Mesenchymal stem cell (in vitro differentiated cells and primary cell): ENCODE measurements at regions not wholly inside any gene's neighbourhood (a gene's known extent, or its start where the extent isn't known, plus 50 kb on each side); places are given as distances from the start of the nearest gene placed in this dataset.
"Not testable (repeated sequence)": the region's sequence is repeated elsewhere in the genome, so short reads cannot be mapped to it uniquely, and the experiment has no call there.

Experiments used
- DNase-seq: peaks from one replicate; pipeline ENCODE4 v3.0.0-alpha.2; 2013
- H2AFZ ChIP-seq: one replicate; pipeline ENCODE4 v1.6.1; 2013; ENCODE audit warnings: low read depth, mild to moderate bottlenecking, control low read depth, inconsistent platforms, low read length, moderate library complexity
- H2AK5ac ChIP-seq: 2 replicates; pipeline ENCODE4 v1.6.1; 2013; ENCODE audit warnings: low read length, moderate library complexity, mild to moderate bottlenecking, inconsistent platforms; ENCODE audit not compliant: severe bottlenecking
- H2BK120ac ChIP-seq: one replicate; pipeline ENCODE4 v1.6.1; 2013; ENCODE audit warnings: low read depth, mild to moderate bottlenecking, inconsistent platforms, low read length, moderate library complexity
- H2BK12ac ChIP-seq, 2 experiments: one replicate each; pipeline ENCODE4 v1.6.1; 2013; ENCODE audit warnings: inconsistent platforms in 2 of 2, low read length in 2 of 2, mild to moderate bottlenecking in 2 of 2, moderate library complexity in 2 of 2, control low read depth in 1 of 2
- H2BK15ac ChIP-seq: one replicate; pipeline ENCODE4 v1.6.1; 2013; ENCODE audit warnings: mild to moderate bottlenecking, low read depth, inconsistent platforms; ENCODE audit not compliant: poor library complexity, severe bottlenecking
- H2BK5ac ChIP-seq: 2 replicates; pipeline ENCODE4 v1.6.1; 2013; ENCODE audit warnings: low read depth, mild to moderate bottlenecking, low read length, control low read depth, inconsistent platforms; ENCODE audit not compliant: poor library complexity, severe bottlenecking
- H3K14ac ChIP-seq, 2 experiments: one replicate each; pipeline ENCODE4 v1.6.1; 2013; ENCODE audit warnings: inconsistent platforms in 2 of 2, low read length in 2 of 2, control low read depth in 1 of 2, mild to moderate bottlenecking in 1 of 2, moderate library complexity in 1 of 2
- H3K18ac ChIP-seq, 2 experiments: one replicate each; pipeline ENCODE4 v1.6.1; 2013; ENCODE audit warnings: inconsistent platforms in 2 of 2, low read length in 2 of 2, control low read depth in 1 of 2, low read depth in 1 of 2, mild to moderate bottlenecking in 1 of 2
- H3K23ac ChIP-seq, 2 experiments: one replicate each; pipeline ENCODE4 v1.6.1; 2013; ENCODE audit warnings: inconsistent platforms in 2 of 2, low read length in 2 of 2, mild to moderate bottlenecking in 2 of 2, moderate library complexity in 2 of 2, control low read depth in 1 of 2
- H3K27ac ChIP-seq: 2 replicates; pipeline ENCODE4 v1.5.1; 2013; ENCODE audit warnings: mild to moderate bottlenecking, moderate library complexity, low read length, control low read depth, inconsistent platforms; ENCODE audit not compliant: poor library complexity, severe bottlenecking
- H3K27me3 ChIP-seq, 2 experiments: 2 replicates each; pipeline versions ENCODE4 v1.6.1 to v1.7.0; 2013; ENCODE audit warnings: low read length in 2 of 2, mild to moderate bottlenecking in 2 of 2, moderate library complexity in 2 of 2, control low read depth in 1 of 2, inconsistent platforms in 1 of 2; ENCODE audit not compliant: control insufficient read depth in 1 of 2, insufficient read depth in 1 of 2
- H3K36me3 ChIP-seq, 2 experiments: 2 replicates each; pipeline versions ENCODE4 v1.6.1 to v1.7.0; 2013; ENCODE audit warnings: low read length in 2 of 2, control low read depth in 1 of 2, inconsistent platforms in 1 of 2, low read depth in 1 of 2, mild to moderate bottlenecking in 1 of 2; ENCODE audit not compliant: insufficient read depth in 2 of 2, control insufficient read depth in 1 of 2
- H3K4ac ChIP-seq, 2 experiments: one replicate each; pipeline ENCODE4 v1.6.1; 2013; ENCODE audit warnings: inconsistent platforms in 2 of 2, low read length in 2 of 2, mild to moderate bottlenecking in 2 of 2, moderate library complexity in 2 of 2, control low read depth in 1 of 2, low read depth in 1 of 2
- H3K4me1 ChIP-seq: 2 replicates; pipeline ENCODE4 v1.6.1; 2013; ENCODE audit warnings: low read depth, low read length, control low read depth; ENCODE audit not compliant: control insufficient read depth, insufficient read depth
- H3K4me2 ChIP-seq: 2 replicates; pipeline ENCODE4 v1.6.1; 2013; ENCODE audit warnings: low read length, mild to moderate bottlenecking, inconsistent platforms; ENCODE audit not compliant: poor library complexity, severe bottlenecking
- H3K4me3 ChIP-seq, 2 experiments: 2 replicates each; pipeline versions ENCODE4 v1.5.1 to v1.7.0; 2013; ENCODE audit warnings: low read length in 2 of 2, mild to moderate bottlenecking in 2 of 2, control low read depth in 1 of 2, low read depth in 1 of 2; ENCODE audit not compliant: insufficient read depth in 1 of 2
- H3K79me1 ChIP-seq: replicated peaks from 2 replicates; pipeline ENCODE4 v1.6.1; 2013; ENCODE audit warnings: mild to moderate bottlenecking, control low read depth, low read length, inconsistent platforms; ENCODE audit not compliant: poor library complexity, severe bottlenecking
- H3K9ac ChIP-seq: 2 replicates; pipeline ENCODE4 v1.7.0; 2013; ENCODE audit warnings: mild to moderate bottlenecking, low read length, moderate library complexity
- H3K9me3 ChIP-seq: 2 replicates; pipeline ENCODE4 v1.7.0; 2013; ENCODE audit warnings: mild to moderate bottlenecking, low read length; ENCODE audit not compliant: control insufficient read depth
- H4K8ac ChIP-seq: one replicate; pipeline ENCODE4 v1.6.1; 2013; ENCODE audit warnings: inconsistent platforms, mild to moderate bottlenecking, low read length, moderate library complexity
- H4K91ac ChIP-seq: one replicate; pipeline ENCODE4 v1.6.1; 2013; ENCODE audit warnings: mild to moderate bottlenecking, low read length, inconsistent platforms
- WGBS: methylation state at CpG from one replicate; pipeline ENCODE4 v1.1.7; 2013; ENCODE audit warnings: mixed read lengths; 5-methylcytosine and 5-hydroxymethylcytosine counted together

GRCh38 chr16:63119905-63120304, 1083.7 kb upstream of the CDH8 start:
- not testable (repeated sequence) for H2BK120ac ChIP-seq, H3K23ac ChIP-seq, H3K9me3 ChIP-seq, H3K4ac ChIP-seq, H4K8ac ChIP-seq, H2BK12ac ChIP-seq, H3K36me3 ChIP-seq, H2AK5ac ChIP-seq, H4K91ac ChIP-seq, H2AFZ ChIP-seq, H2BK5ac ChIP-seq, H3K9ac ChIP-seq, H3K4me1 ChIP-seq, H3K18ac ChIP-seq, H3K4me2 ChIP-seq, H3K27ac ChIP-seq, H3K79me1 ChIP-seq, H3K27me3 ChIP-seq, DNase-seq, H2BK15ac ChIP-seq, H3K14ac ChIP-seq, H3K4me3 ChIP-seq
- 96% methylated on average over 21 of the region's 23 CpGs for WGBS

DNA sequence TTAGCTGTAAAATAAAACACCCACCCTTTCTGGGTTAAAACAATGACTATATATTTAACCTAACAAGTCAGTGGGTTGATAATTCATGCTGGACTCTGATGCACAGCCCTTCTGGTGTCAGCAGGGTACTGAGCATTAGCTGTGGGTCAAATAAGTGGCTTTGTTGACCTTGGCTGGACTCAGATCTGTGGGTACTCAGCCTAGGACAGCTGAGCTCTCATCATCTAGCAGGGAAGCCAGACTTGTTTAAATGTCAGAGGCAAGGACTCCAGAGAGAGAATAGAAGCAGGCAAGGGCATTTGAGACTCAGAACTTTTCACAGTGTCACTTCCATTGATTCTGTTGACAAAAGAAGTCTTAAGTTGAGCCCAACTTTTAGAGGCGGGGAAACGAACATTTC, 1063.8 kb upstream of the CDH8 start:
- no peaks in the 10 kb centered on the region for H3K27me3 ChIP-seq
- no peak overlapping the region for H3K4me3 ChIP-seq
- WGBS, result no CpG with 5 or more reads among the region's 2 CpGs

GRCh38 chr16:63096857-63097256, 1060.6 kb upstream of the CDH8 start:
- no peak overlapping the region for H3K4ac ChIP-seq
- no peaks in the 10 kb centered on the region for H3K27me3 ChIP-seq
- H4K8ac ChIP-seq, result no peak overlapping the region
- H3K9ac ChIP-seq, result no peak overlapping the region
- H3K79me1 ChIP-seq, result no peaks in the 10 kb centered on the region
- H3K4me1 ChIP-seq, result no peaks in the 10 kb centered on the region
- peaks cover 9% of the 10 kb centered on the region for H3K9me3 ChIP-seq
- no peak overlapping the region for H3K18ac ChIP-seq
- H2BK120ac ChIP-seq, result no peak overlapping the region
- H3K4me3 ChIP-seq, result no peak overlapping the region
- no peak overlapping the region for H3K23ac ChIP-seq
- no peak overlapping the region for H2BK12ac ChIP-seq
- H3K27ac ChIP-seq, result no peak overlapping the region
- H2AK5ac ChIP-seq, result no peak overlapping the region
- no peak overlapping the region for H3K4me2 ChIP-seq
- no peak overlapping the region for H2AFZ ChIP-seq
- H3K14ac ChIP-seq, result no peak overlapping the region
- 98% methylated on average over 4 of the region's 5 CpGs for WGBS
- no peak overlapping the region for H2BK15ac ChIP-seq
- H4K91ac ChIP-seq, result no peak overlapping the region
- H3K36me3 ChIP-seq, result no peaks in the 10 kb centered on the region
- no peak overlapping the region for H2BK5ac ChIP-seq
- no peak for DNase-seq

More for the DNA sequence above, 1063.8 kb upstream of the CDH8 start:
- no peak overlapping the region for H2AK5ac ChIP-seq
- no peaks in the 10 kb centered on the region for H3K36me3 ChIP-seq
- no peaks in the 10 kb centered on the region for H3K4me1 ChIP-seq
- H4K8ac ChIP-seq, result no peak overlapping the region
- H3K23ac ChIP-seq, result no peak overlapping the region
- peaks cover 5% of the 10 kb centered on the region for H3K9me3 ChIP-seq
- no peak for DNase-seq
- no peak overlapping the region for H4K91ac ChIP-seq
- H3K4me2 ChIP-seq, result no peak overlapping the region
- no peak overlapping the region for H2BK15ac ChIP-seq
- no peak overlapping the region for H2BK5ac ChIP-seq
- no peak overlapping the region for H3K18ac ChIP-seq
- no peak overlapping the region for H3K4ac ChIP-seq
- H2BK12ac ChIP-seq, result no peak overlapping the region
- H2AFZ ChIP-seq, result no peak overlapping the region
- no peak overlapping the region for H2BK120ac ChIP-seq
- H3K27ac ChIP-seq, result no peak overlapping the region
- H3K79me1 ChIP-seq, result no peaks in the 10 kb centered on the region
- no peak overlapping the region for H3K9ac ChIP-seq
- H3K14ac ChIP-seq, result no peak overlapping the region

DNA sequence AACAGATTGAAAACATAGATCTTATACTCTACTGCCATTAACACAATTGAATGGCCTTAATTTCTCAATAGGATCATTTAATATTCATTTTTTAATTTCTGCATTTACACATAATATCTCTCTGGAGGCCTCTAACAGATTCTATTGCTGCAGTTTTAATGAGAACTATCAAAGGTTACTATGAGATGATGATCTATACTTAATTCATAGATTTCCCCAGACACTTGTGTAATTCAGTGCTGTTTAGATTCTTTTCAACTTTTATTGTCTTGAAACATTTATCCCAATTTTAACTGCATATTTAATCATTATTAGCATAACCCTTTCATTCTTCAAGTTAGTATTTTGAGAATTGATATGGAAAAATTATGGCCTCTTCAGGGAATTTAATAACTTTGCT, 1056.5 kb upstream of the CDH8 start:
- Histone ChIP-seq H3K27me3 (no peaks in the 10 kb centered on the region), H3K36me3 (no peaks in the 10 kb centered on the region), H2BK120ac (no peak overlapping the region), H3K9ac (no peak overlapping the region), H4K91ac (no peak overlapping the region), H2BK15ac (no peak overlapping the region), H3K4me2 (no peak overlapping the region), H3K4ac (no peak overlapping the region), H3K4me3 (no peak overlapping the region), H3K4me1 (no peaks in the 10 kb centered on the region), H3K23ac (no peak overlapping the region), H3K27ac (no peak overlapping the region), H3K14ac (no peak overlapping the region), H3K79me1 (no peaks in the 10 kb centered on the region), H3K18ac (no peak overlapping the region), H2AK5ac (no peak overlapping the region), H2BK5ac (no peak overlapping the region), H3K9me3 (peaks cover 19% of the 10 kb centered on the region), H4K8ac (no peak overlapping the region), H2BK12ac (no peak overlapping the region), H2AFZ (no peak overlapping the region)
- no peak for DNase-seq
